H9 (cell line): ENCODE measurements at regions not wholly inside any gene's neighbourhood (a gene's known extent, or its start where the extent isn't known, plus 50 kb on each side); places are given as distances from the start of the nearest gene placed in this dataset.

Experiments used
- DNase-seq: peaks from one replicate; pipeline ENCODE4 v3.0.0-alpha.2; 2017
- H2AFZ ChIP-seq: one replicate; pipeline ENCODE4 v1.6.1; 2013; ENCODE audit warnings: mild to moderate bottlenecking, low read length, control low read depth, moderate library complexity
- H2AK5ac ChIP-seq: 2 replicates; pipeline ENCODE4 v1.6.1; 2013; ENCODE audit warnings: low read length, control low read depth, mixed read lengths; ENCODE audit not compliant: insufficient read length
- H2BK120ac ChIP-seq: one replicate; pipeline ENCODE4 v1.6.1; 2013; ENCODE audit warnings: low read depth, mild to moderate bottlenecking, low read length, control low read depth, inconsistent platforms; ENCODE audit not compliant: poor library complexity, severe bottlenecking
- H2BK12ac ChIP-seq: 2 replicates; pipeline ENCODE4 v1.6.1; 2013; ENCODE audit warnings: low read length, control low read depth, mixed read lengths, low read depth; ENCODE audit not compliant: insufficient read length
- H2BK15ac ChIP-seq: 2 replicates; pipeline ENCODE4 v1.6.1; 2013; ENCODE audit warnings: low read depth, low read length, control low read depth
- H2BK20ac ChIP-seq: one replicate; pipeline ENCODE4 v1.6.1; 2013; ENCODE audit warnings: low read depth, mild to moderate bottlenecking, low read length, control low read depth, inconsistent platforms; ENCODE audit not compliant: poor library complexity, severe bottlenecking
- H2BK5ac ChIP-seq: 2 replicates; pipeline ENCODE4 v1.6.1; 2013; ENCODE audit warnings: low read length, control low read depth, mixed read lengths; ENCODE audit not compliant: insufficient read length
- H3K14ac ChIP-seq: 2 replicates; pipeline ENCODE4 v1.6.1; 2013; ENCODE audit warnings: low read length, control low read depth; ENCODE audit not compliant: insufficient read depth
- H3K18ac ChIP-seq: 2 replicates; pipeline ENCODE4 v1.6.1; 2013; ENCODE audit warnings: low read depth, mild to moderate bottlenecking, mixed read lengths, low read length, control low read depth; ENCODE audit not compliant: insufficient read length
- H3K23ac ChIP-seq: 2 replicates; pipeline ENCODE4 v1.6.1; 2013; ENCODE audit warnings: low read length, control low read depth, mixed read lengths, low read depth; ENCODE audit not compliant: insufficient read length
- H3K23me2 ChIP-seq: 2 replicates; pipeline ENCODE4 v1.6.1; 2013; ENCODE audit warnings: low read depth, mild to moderate bottlenecking, mixed read lengths, low read length, control low read depth; ENCODE audit not compliant: insufficient read length, poor library complexity, severe bottlenecking
- H3K27ac ChIP-seq: 2 replicates; pipeline ENCODE4 v1.5.1; 2013; ENCODE audit warnings: low read length, control low read depth, mixed read lengths, low read depth; ENCODE audit not compliant: insufficient read length
- H3K27me3 ChIP-seq: 2 replicates; pipeline ENCODE4 v1.6.1; 2013; ENCODE audit warnings: low read length, control low read depth, inconsistent platforms; ENCODE audit not compliant: insufficient read depth
- H3K4ac ChIP-seq: 2 replicates; pipeline ENCODE4 v1.6.1; 2013; ENCODE audit warnings: low read depth, mild to moderate bottlenecking, control low read depth, inconsistent platforms, low read length, moderate library complexity
- H3K4me1 ChIP-seq: 2 replicates; pipeline ENCODE4 v1.6.1; 2013; ENCODE audit warnings: low read length, control low read depth, inconsistent platforms; ENCODE audit not compliant: insufficient read depth
- H3K4me2 ChIP-seq: 2 replicates; pipeline ENCODE4 v1.6.1; 2013; ENCODE audit warnings: low read length, control low read depth, mixed read lengths; ENCODE audit not compliant: insufficient read length, insufficient read depth
- H3K56ac ChIP-seq: 2 replicates; pipeline ENCODE4 v1.6.1; 2013; ENCODE audit warnings: low read depth, mild to moderate bottlenecking, mixed read lengths, low read length, control low read depth; ENCODE audit not compliant: insufficient read length
- H3K79me1 ChIP-seq: 2 replicates; pipeline ENCODE4 v1.6.1; 2013; ENCODE audit warnings: low read depth, mild to moderate bottlenecking, moderate library complexity, low read length, control low read depth, inconsistent platforms; ENCODE audit not compliant: insufficient read depth, poor library complexity, severe bottlenecking
- H3K79me2 ChIP-seq: 2 replicates; pipeline ENCODE4 v1.6.1; 2013; ENCODE audit warnings: low read length, control low read depth, inconsistent platforms; ENCODE audit not compliant: insufficient read depth
- H3K9ac ChIP-seq: 2 replicates; pipeline ENCODE4 v1.6.1; 2013; ENCODE audit warnings: low read length, control low read depth, mixed read lengths; ENCODE audit not compliant: insufficient read length; ENCODE audit errors: extremely low read depth
- H3K9me3 ChIP-seq: one replicate; pipeline ENCODE4 v1.6.1; 2013; ENCODE audit warnings: low read depth, low read length, inconsistent platforms; ENCODE audit not compliant: control insufficient read depth
- H3T11ph ChIP-seq: one replicate; pipeline ENCODE4 v1.6.1; 2013; ENCODE audit warnings: mild to moderate bottlenecking, low read length, control low read depth, inconsistent platforms
- H4K20me1 ChIP-seq: one replicate; pipeline ENCODE4 v1.6.1; 2013; ENCODE audit not compliant: control insufficient read depth, insufficient read length, insufficient read depth
- H4K5ac ChIP-seq: 2 replicates; pipeline ENCODE4 v1.6.1; 2013; ENCODE audit warnings: low read depth, mild to moderate bottlenecking, mixed read lengths, low read length, control low read depth; ENCODE audit not compliant: insufficient read length
- H4K8ac ChIP-seq: replicated peaks from 2 replicates; pipeline ENCODE4 v1.6.1; 2013; ENCODE audit warnings: low read length, control low read depth, mixed read lengths, low read depth; ENCODE audit not compliant: insufficient read length
- H4K91ac ChIP-seq: 2 replicates; pipeline ENCODE4 v1.6.1; 2013; ENCODE audit warnings: low read depth, mild to moderate bottlenecking, moderate library complexity, mixed read lengths, low read length, control low read depth; ENCODE audit not compliant: insufficient read length
- H3K27ac Mint-ChIP-seq, 3 experiments: 2 replicates in 2 of 3; 3 replicates in 1 of 3; pipeline ENCODE4 v1.8.0; 2020 to 2021; ENCODE audit warnings: mixed read lengths in 3 of 3, mild to moderate bottlenecking in 1 of 3, moderate library complexity in 1 of 3
- H3K27me3 Mint-ChIP-seq: 2 replicates; pipeline ENCODE4 v1.8.0; 2021; ENCODE audit warnings: low read depth, mild to moderate bottlenecking, moderate library complexity, mixed read lengths
- H3K36me3 Mint-ChIP-seq, 3 experiments: 2 replicates in 2 of 3; 3 replicates in 1 of 3; pipeline ENCODE4 v1.8.0; 2020 to 2021; ENCODE audit warnings: low read depth in 3 of 3, mixed read lengths in 3 of 3; ENCODE audit not compliant: insufficient read depth in 1 of 3
- H3K4me1 Mint-ChIP-seq, 2 experiments: 2 replicates each; pipeline ENCODE4 v1.8.0; 2020; ENCODE audit warnings: mixed read lengths in 2 of 2
- H3K4me3 Mint-ChIP-seq, 2 experiments: 2 replicates in 1 of 2; 3 replicates in 1 of 2; pipeline ENCODE4 v1.8.0; 2020 to 2021; ENCODE audit warnings: mild to moderate bottlenecking in 2 of 2, mixed read lengths in 2 of 2, moderate library complexity in 1 of 2
- H3K9me3 Mint-ChIP-seq, 2 experiments: 2 replicates in 1 of 2; 3 replicates in 1 of 2; pipeline ENCODE4 v1.8.0; 2020; ENCODE audit warnings: mild to moderate bottlenecking in 2 of 2, mixed read lengths in 2 of 2, moderate library complexity in 1 of 2
- WGBS: extraction: QIAGEN DNeasy Blood & Tissue Kit; methylation state at CpG from one replicate; pipeline ENCODE4 v1.1.7; 2013; ENCODE audit warnings: missing lambda C conversion rate, low lambda C conversion rate, mixed read lengths; ENCODE audit not compliant: insufficient read length; ENCODE audit errors: extremely low coverage; 5-methylcytosine and 5-hydroxymethylcytosine counted together
- TF ChIP-seq, protein P1 (sequence below): fragments of 200-600 bp; sonication (generic); conservative IDR thresholded peaks from 3 replicates; pipeline ENCODE4 v1.8.0; 2021; ENCODE audit warnings: antibody characterized with exemption, mild to moderate bottlenecking

GRCh38 chr20:16173044-16173443, 400.2 kb downstream of the KIF16B start:
- Mint-ChIP-seq H3K4me3 (no peak overlapping the region), H3K27ac (no peak overlapping the region), H3K27me3 (no peaks in the 10 kb centered on the region; the same call in none of the 2 replicates), H3K4me1 (peaks cover 4 to 5% of the 10 kb centered on the region in 2 experiments; a peak in 2 of 4 replicates), H3K9me3 (no peaks in the 10 kb centered on the region), H3K36me3 (no peaks in the 10 kb centered on the region)
- no peaks in the 10 kb centered on the region for H3K27me3 ChIP-seq
- H2BK20ac ChIP-seq = no peak overlapping the region
- H3K79me2 ChIP-seq = no peaks in the 10 kb centered on the region
- H2BK15ac ChIP-seq = no peak overlapping the region
- H3K14ac ChIP-seq = no peak overlapping the region
- H3T11ph ChIP-seq = no peak overlapping the region
- H3K4me2 ChIP-seq = no peak overlapping the region
- no peak overlapping the region for H3K23ac ChIP-seq
- no peak for DNase-seq
- no peak overlapping the region for H2BK120ac ChIP-seq
- H4K91ac ChIP-seq = no peak overlapping the region
- no peak overlapping the region for H3K56ac ChIP-seq
- H3K27ac ChIP-seq = no peak overlapping the region
- H4K8ac ChIP-seq = no peak overlapping the region
- no CpG with 5 or more reads among the region's 4 CpGs for WGBS
- no peaks in the 10 kb centered on the region for H3K23me2 ChIP-seq
- H3K4me1 ChIP-seq = no peaks in the 10 kb centered on the region
- H4K20me1 ChIP-seq = no peaks in the 10 kb centered on the region
- H3K4ac ChIP-seq = no peak overlapping the region
- no peak overlapping the region for H3K9ac ChIP-seq
- no peak overlapping the region for H2BK5ac ChIP-seq
- no peaks in the 10 kb centered on the region for H3K79me1 ChIP-seq
- no peak overlapping the region for H4K5ac ChIP-seq
- no peak overlapping the region for H2AK5ac ChIP-seq
- H2AFZ ChIP-seq = no peak overlapping the region
- TF ChIP-seq, protein P1, sequence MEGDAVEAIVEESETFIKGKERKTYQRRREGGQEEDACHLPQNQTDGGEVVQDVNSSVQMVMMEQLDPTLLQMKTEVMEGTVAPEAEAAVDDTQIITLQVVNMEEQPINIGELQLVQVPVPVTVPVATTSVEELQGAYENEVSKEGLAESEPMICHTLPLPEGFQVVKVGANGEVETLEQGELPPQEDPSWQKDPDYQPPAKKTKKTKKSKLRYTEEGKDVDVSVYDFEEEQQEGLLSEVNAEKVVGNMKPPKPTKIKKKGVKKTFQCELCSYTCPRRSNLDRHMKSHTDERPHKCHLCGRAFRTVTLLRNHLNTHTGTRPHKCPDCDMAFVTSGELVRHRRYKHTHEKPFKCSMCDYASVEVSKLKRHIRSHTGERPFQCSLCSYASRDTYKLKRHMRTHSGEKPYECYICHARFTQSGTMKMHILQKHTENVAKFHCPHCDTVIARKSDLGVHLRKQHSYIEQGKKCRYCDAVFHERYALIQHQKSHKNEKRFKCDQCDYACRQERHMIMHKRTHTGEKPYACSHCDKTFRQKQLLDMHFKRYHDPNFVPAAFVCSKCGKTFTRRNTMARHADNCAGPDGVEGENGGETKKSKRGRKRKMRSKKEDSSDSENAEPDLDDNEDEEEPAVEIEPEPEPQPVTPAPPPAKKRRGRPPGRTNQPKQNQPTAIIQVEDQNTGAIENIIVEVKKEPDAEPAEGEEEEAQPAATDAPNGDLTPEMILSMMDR = no peak
- H3K9me3 ChIP-seq = no peaks in the 10 kb centered on the region
- H2BK12ac ChIP-seq = no peak overlapping the region
- no peak overlapping the region for H3K18ac ChIP-seq
